ENCODE measurements at regions not wholly inside any gene's neighbourhood (a gene's known extent, or its start where the extent isn't known, plus 50 kb on each side); places are given as distances from the start of the nearest gene placed in this dataset.

- no peak for TF ChIP-seq CTCF (IDR thresholded peaks at IDR 0.05)
- no peak for TF ChIP-seq POLR2AphosphoS5 (IDR thresholded peaks at IDR 0.05)
Measured at GRCh38 chr19:28309070-28309469, 903.9 kb downstream of the UQCRFS1 start.
